Fibroblast of lung (primary cell): ENCODE measurements at regions not wholly inside any gene's neighbourhood (a gene's known extent, or its start where the extent isn't known, plus 50 kb on each side); places are given as distances from the start of the nearest gene placed in this dataset.

ENCODE experiments used
- CTCF ChIP-seq, 2 donors: IDR thresholded peaks in 1 of 2; conservative IDR thresholded peaks in 1 of 2; 1 replicate in 1 of 2; 2 replicates in 1 of 2; pipeline ENCODE4 v1.5.1; 2011 to 2012; ENCODE audit warnings: low read length in 2 of 2, control low read depth in 1 of 2, inconsistent platforms in 1 of 2, low read depth in 1 of 2, mild to moderate bottlenecking in 1 of 2
- EZH2 ChIP-seq: IDR thresholded peaks from 2 replicates; pipeline ENCODE4 v1.5.1; 2012; ENCODE audit warnings: low read length, control low read depth, mild to moderate bottlenecking; ENCODE audit errors: missing control alignments

GRCh38 chr4:138751309-138751708, 264.3 kb upstream of the NOCT start:
- TF ChIP-seq CTCF (conservative IDR thresholded peaks at IDR 0.05 in 1 of 2, IDR thresholded peaks at IDR 0.05 in 1 of 2; ENCODE audit: low read depth in 1 of 2, low read length in 2 of 2), result no peak
- TF ChIP-seq EZH2, result no peak
